Loucy (cell line): ENCODE measurements at regions not wholly inside any gene's neighbourhood (a gene's known extent, or its start where the extent isn't known, plus 50 kb on each side); places are given as distances from the start of the nearest gene placed in this dataset.

Experiments
- H2AFZ ChIP-seq: fragments of 200-600 bp; sonication (generic); 2 replicates; pipeline ENCODE4 v1.6.0; 2016; ENCODE audit warnings: antibody characterized with exemption, mild to moderate bottlenecking, low read length, moderate library complexity
- H3F3A ChIP-seq: fragments of 200-600 bp; 2 replicates; pipeline ENCODE4 v1.6.0; 2016; ENCODE audit warnings: antibody characterized with exemption, low read depth, mild to moderate bottlenecking
- H3K27me3 ChIP-seq: fragments of 200-600 bp; sonication (generic); 2 replicates; pipeline ENCODE4 v1.6.1; 2014; ENCODE audit warnings: low read length, mild to moderate bottlenecking; ENCODE audit not compliant: insufficient read depth, poor library complexity, severe bottlenecking
- H3K36me3 ChIP-seq: fragments of 200-600 bp; sonication (generic); 2 replicates; pipeline ENCODE4 v1.6.1; 2016; ENCODE audit warnings: low read length; ENCODE audit not compliant: insufficient read depth
- H3K4me1 ChIP-seq: fragments of 200-600 bp; sonication (generic); 2 replicates; pipeline ENCODE4 v1.5.1; 2014; ENCODE audit warnings: low read length, mild to moderate bottlenecking; ENCODE audit not compliant: insufficient read depth, poor library complexity, severe bottlenecking
- H3K4me2 ChIP-seq: fragments of 200-600 bp; sonication (generic); 2 replicates; pipeline ENCODE4 v1.6.0; 2014; ENCODE audit warnings: antibody characterized with exemption, low read length, low read depth, mild to moderate bottlenecking; ENCODE audit not compliant: poor library complexity, severe bottlenecking
- H3K4me3 ChIP-seq: fragments of 200-600 bp; sonication (generic); 2 replicates; pipeline ENCODE4 v1.5.1; 2014; ENCODE audit warnings: low read length, mild to moderate bottlenecking, mixed read lengths; ENCODE audit not compliant: poor library complexity, severe bottlenecking
- H3K79me2 ChIP-seq: fragments of 200-600 bp; sonication (generic); 2 replicates; pipeline ENCODE4 v1.6.1; 2014; ENCODE audit warnings: low read length; ENCODE audit not compliant: insufficient read depth
- H3K9ac ChIP-seq: fragments of 200-600 bp; sonication (generic); 2 replicates; pipeline ENCODE4 v1.6.0; 2014; ENCODE audit warnings: mild to moderate bottlenecking, low read depth, low read length, moderate library complexity; ENCODE audit not compliant: poor library complexity, severe bottlenecking
- H3K9me2 ChIP-seq: fragments of 200-600 bp; sonication (generic); replicated peaks from 2 replicates; pipeline ENCODE4 v1.6.1; 2016; ENCODE audit warnings: low read depth, low read length, mixed read lengths
- H3K9me3 ChIP-seq: fragments of 200-600 bp; sonication (generic); 2 replicates; pipeline ENCODE4 v1.6.1; 2014; ENCODE audit warnings: mild to moderate bottlenecking, antibody characterized with exemption, low read length, low read depth; ENCODE audit not compliant: insufficient read depth
- H4K20me1 ChIP-seq: fragments of 200-600 bp; sonication (generic); 2 replicates; pipeline ENCODE4 v1.6.0; 2014; ENCODE audit warnings: antibody characterized with exemption, low read length, mild to moderate bottlenecking; ENCODE audit not compliant: insufficient read depth, poor library complexity, severe bottlenecking
- EZH2phosphoT487 ChIP-seq: fragments of 200-600 bp; IDR thresholded peaks from 2 replicates; pipeline ENCODE4 v1.6.1; 2018; ENCODE audit warnings: antibody characterized with exemption, mild to moderate bottlenecking, moderate library complexity, borderline replicate concordance
- TF ChIP-seq, protein P1 (sequence below): fragments of 200-600 bp; sonication (generic); conservative IDR thresholded peaks from 2 replicates; pipeline ENCODE4 v1.5.1; 2014; ENCODE audit warnings: mild to moderate bottlenecking, antibody characterized with exemption, low read length

DNA sequence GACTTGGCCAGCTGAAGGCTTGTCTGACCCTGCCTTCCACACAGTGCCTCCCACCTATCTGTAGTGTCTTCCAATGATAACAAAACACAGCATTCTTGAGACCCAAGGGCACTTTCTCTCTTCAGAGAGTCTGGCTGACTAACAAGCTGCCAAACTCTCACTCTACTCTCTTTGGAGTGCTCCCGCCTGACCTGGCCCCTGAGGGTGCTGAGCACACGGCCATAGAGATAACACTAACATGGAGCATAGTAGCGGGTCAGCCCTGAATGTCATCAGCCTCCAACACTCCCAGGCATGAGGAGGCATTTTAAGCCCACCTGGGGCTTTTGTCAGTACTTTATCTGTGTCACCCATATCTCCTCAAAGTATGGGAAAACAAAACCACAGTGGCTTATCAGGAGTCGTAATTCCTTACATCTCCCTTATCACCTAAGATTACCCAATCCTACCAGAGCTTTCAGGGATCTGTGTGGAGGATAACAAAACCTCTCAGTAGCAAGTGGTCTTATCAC lies 160.3 kb upstream of the TCF4 start:
- Histone ChIP-seq H3K9ac (no peak overlapping the region), H2AFZ (no peak overlapping the region), H3K9me2 (no peaks in the 10 kb centered on the region), H3K9me3 (no peaks in the 10 kb centered on the region), H3K4me3 (no peak overlapping the region), H3K4me2 (no peak overlapping the region), H3K4me1 (no peaks in the 10 kb centered on the region), H3F3A (no peaks in the 10 kb centered on the region), H3K27me3 (no peaks in the 10 kb centered on the region), H3K79me2 (no peaks in the 10 kb centered on the region), H4K20me1 (no peaks in the 10 kb centered on the region), H3K36me3 (no peaks in the 10 kb centered on the region)
- TF ChIP-seq, protein P1, sequence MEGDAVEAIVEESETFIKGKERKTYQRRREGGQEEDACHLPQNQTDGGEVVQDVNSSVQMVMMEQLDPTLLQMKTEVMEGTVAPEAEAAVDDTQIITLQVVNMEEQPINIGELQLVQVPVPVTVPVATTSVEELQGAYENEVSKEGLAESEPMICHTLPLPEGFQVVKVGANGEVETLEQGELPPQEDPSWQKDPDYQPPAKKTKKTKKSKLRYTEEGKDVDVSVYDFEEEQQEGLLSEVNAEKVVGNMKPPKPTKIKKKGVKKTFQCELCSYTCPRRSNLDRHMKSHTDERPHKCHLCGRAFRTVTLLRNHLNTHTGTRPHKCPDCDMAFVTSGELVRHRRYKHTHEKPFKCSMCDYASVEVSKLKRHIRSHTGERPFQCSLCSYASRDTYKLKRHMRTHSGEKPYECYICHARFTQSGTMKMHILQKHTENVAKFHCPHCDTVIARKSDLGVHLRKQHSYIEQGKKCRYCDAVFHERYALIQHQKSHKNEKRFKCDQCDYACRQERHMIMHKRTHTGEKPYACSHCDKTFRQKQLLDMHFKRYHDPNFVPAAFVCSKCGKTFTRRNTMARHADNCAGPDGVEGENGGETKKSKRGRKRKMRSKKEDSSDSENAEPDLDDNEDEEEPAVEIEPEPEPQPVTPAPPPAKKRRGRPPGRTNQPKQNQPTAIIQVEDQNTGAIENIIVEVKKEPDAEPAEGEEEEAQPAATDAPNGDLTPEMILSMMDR, result no peak

DNA sequence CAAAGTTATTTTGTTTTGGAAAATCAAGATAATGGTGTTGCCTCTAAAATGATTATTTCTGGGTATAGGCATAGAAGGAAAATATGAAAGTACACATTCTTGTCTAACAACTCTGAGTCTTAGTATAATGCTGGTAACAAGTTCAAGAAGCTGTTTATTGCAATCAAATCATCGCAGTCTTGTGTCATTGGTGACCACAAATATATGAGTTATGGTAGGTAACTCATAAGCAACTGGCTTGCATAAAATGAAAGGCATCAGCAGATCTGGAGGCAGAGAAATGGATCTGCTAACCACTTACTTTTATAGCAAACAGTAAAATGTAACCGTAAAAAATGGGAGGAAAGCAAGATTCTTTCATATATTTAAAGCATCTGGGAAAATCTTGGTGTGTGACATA lies 156.2 kb upstream of the TCF4 start:
- H3K9me2 ChIP-seq, result no peaks in the 10 kb centered on the region
- no peaks in the 10 kb centered on the region for H4K20me1 ChIP-seq
- TF ChIP-seq, protein P1, result no peak
- no peak for TF ChIP-seq EZH2phosphoT487
- H3K4me2 ChIP-seq, result no peak overlapping the region
- H3K4me1 ChIP-seq, result no peaks in the 10 kb centered on the region
- H3K27me3 ChIP-seq, result no peaks in the 10 kb centered on the region
- H2AFZ ChIP-seq, result no peak overlapping the region
- no peaks in the 10 kb centered on the region for H3K36me3 ChIP-seq
- H3K9ac ChIP-seq, result no peak overlapping the region
- H3K79me2 ChIP-seq, result no peaks in the 10 kb centered on the region
- no peaks in the 10 kb centered on the region for H3K9me3 ChIP-seq
- no peak overlapping the region for H3K4me3 ChIP-seq
- H3F3A ChIP-seq, result no peaks in the 10 kb centered on the region

DNA sequence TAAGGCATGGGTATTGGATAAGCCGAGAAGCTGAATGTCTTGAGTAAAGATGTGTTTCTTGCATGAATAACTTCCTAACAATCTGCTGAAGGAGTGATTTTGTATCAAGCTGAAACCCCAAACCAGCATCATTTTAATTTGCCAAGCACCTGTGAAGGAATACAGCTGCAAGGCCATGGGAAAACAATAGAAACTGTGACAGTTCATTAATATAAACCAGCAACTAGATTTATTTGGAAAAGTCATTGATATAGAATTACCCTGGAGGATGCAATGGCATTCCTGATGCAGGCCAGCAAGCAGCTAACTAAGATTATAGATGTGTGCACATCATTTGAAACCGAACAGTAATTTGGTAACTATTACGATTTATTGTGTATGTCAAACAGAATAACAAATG lies 155.7 kb upstream of the TCF4 start:
- Histone ChIP-seq H3K4me1 (no peaks in the 10 kb centered on the region), H2AFZ (no peak overlapping the region), H3K36me3 (no peaks in the 10 kb centered on the region), H3K9me3 (no peaks in the 10 kb centered on the region), H3K79me2 (no peaks in the 10 kb centered on the region), H3K9ac (no peak overlapping the region), H3K9me2 (no peaks in the 10 kb centered on the region), H4K20me1 (no peaks in the 10 kb centered on the region), H3F3A (no peaks in the 10 kb centered on the region), H3K4me2 (no peak overlapping the region), H3K4me3 (no peak overlapping the region), H3K27me3 (no peaks in the 10 kb centered on the region)
- TF ChIP-seq, protein P1, result no peak
- TF ChIP-seq EZH2phosphoT487, result no peak
